ENCODE measurements at regions not wholly inside any gene's neighbourhood (a gene's known extent, or its start where the extent isn't known, plus 50 kb on each side); places are given as distances from the start of the nearest gene placed in this dataset.

GRCh38 chr9:71544464-71544863, 223.8 kb downstream of the CEMIP2 start:
- no peak for DNase-seq (ENCODE audit: low read depth)
- H3K4me3 ChIP-seq (ENCODE audit: control insufficient read depth, low read depth, low read length), result no peak overlapping the region
- TF ChIP-seq CTCF (conservative IDR thresholded peaks at IDR 0.05; ENCODE audit: control insufficient read depth, insufficient read depth, low read depth, low read length), result no peak

- DNase-seq (ENCODE audit: low read depth), result no peak
- TF ChIP-seq CTCF (conservative IDR thresholded peaks at IDR 0.05; ENCODE audit: control insufficient read depth, insufficient read depth, low read depth, low read length), result no peak
- no peak overlapping the region for H3K4me3 ChIP-seq (ENCODE audit: control insufficient read depth, low read depth, low read length)
Measured at GRCh38 chr9:71541436-71541835, 226.9 kb downstream of the CEMIP2 start.

GRCh38 chr9:71524996-71525580, 243.2 kb downstream of the CEMIP2 start:
- H3K4me3 ChIP-seq (ENCODE audit: control insufficient read depth, low read depth, low read length), result no peak overlapping the region
- TF ChIP-seq CTCF (conservative IDR thresholded peaks at IDR 0.05; ENCODE audit: control insufficient read depth, insufficient read depth, low read depth, low read length), result no peak
- DNase-seq (ENCODE audit: low read depth), result no peak

GRCh38 chr9:71524516-71524915, 243.8 kb downstream of the CEMIP2 start:
- no peak for TF ChIP-seq CTCF (conservative IDR thresholded peaks at IDR 0.05; ENCODE audit: control insufficient read depth, insufficient read depth, low read depth, low read length)
- DNase-seq (ENCODE audit: low read depth), result no peak
- no peak overlapping the region for H3K4me3 ChIP-seq (ENCODE audit: control insufficient read depth, low read depth, low read length)

- no peak overlapping the region for H3K4me3 ChIP-seq (ENCODE audit: control insufficient read depth, low read depth, low read length)
- TF ChIP-seq CTCF (conservative IDR thresholded peaks at IDR 0.05; ENCODE audit: control insufficient read depth, insufficient read depth, low read depth, low read length), result no peak
- DNase-seq (ENCODE audit: low read depth), result no peak
Measured at GRCh38 chr9:71521132-71521531, 247.2 kb downstream of the CEMIP2 start.

GRCh38 chr9:71519098-71519696, 249.1 kb downstream of the CEMIP2 start:
- H3K4me3 ChIP-seq (ENCODE audit: control insufficient read depth, low read depth, low read length), result no peak overlapping the region
- no peak for DNase-seq (ENCODE audit: low read depth)
- TF ChIP-seq CTCF (conservative IDR thresholded peaks at IDR 0.05; ENCODE audit: control insufficient read depth, insufficient read depth, low read depth, low read length), result no peak
